WI38 (cell line): ENCODE measurements at regions not wholly inside any gene's neighbourhood (a gene's known extent, or its start where the extent isn't known, plus 50 kb on each side); places are given as distances from the start of the nearest gene placed in this dataset.
A peak's percentile ranks its signal among the peaks of the same experiment; 100 is the strongest.

ENCODE experiments used
- H3K4me3 ChIP-seq: 2 replicates; pipeline ENCODE4 v1.5.1; 2011; ENCODE audit warnings: low read depth, mild to moderate bottlenecking, control low read depth, low read length
- CTCF ChIP-seq: IDR thresholded peaks from 2 replicates; pipeline ENCODE4 v1.5.1; 2012; ENCODE audit warnings: low read depth, mild to moderate bottlenecking, control low read depth, low read length

DNA sequence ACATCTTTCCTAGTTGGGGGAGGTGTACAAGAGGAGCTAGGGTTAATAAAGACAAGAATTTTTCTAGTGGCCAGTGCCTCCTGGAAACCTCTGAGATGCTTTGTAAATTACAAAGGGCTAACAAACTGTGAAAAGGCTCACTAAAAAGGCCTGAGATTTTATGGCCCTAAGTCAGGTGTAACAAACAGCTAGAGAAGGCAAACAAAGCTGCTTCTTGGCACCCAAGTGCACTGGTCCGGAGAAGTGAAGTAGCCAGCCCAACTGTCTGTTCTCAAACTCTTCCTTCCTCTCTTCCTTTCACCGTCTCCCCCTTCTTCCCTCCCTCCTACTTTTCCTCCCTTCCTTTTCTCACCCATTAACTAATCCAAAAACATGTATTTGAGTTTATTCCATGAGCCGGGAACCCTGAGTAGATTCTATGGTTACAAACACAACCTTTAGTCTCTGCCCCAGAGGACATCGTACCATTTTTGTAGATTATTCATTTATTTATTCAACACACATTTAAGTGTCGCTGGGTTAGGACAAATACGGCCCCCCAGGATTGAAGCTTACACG is 143.4 kb upstream of the PCGF5 start:
- TF ChIP-seq CTCF, result no peak
- H3K4me3 ChIP-seq, result no peak overlapping the region

- no peak overlapping the region for H3K4me3 ChIP-seq
- no peak for TF ChIP-seq CTCF
These were observed 142.9 kb upstream of the PCGF5 start for GRCh38 chr10:91077549-91078071.

- no peak overlapping the region for H3K4me3 ChIP-seq
- no peak for TF ChIP-seq CTCF
These were observed 139.7 kb upstream of the PCGF5 start for GRCh38 chr10:91080776-91081175.

DNA sequence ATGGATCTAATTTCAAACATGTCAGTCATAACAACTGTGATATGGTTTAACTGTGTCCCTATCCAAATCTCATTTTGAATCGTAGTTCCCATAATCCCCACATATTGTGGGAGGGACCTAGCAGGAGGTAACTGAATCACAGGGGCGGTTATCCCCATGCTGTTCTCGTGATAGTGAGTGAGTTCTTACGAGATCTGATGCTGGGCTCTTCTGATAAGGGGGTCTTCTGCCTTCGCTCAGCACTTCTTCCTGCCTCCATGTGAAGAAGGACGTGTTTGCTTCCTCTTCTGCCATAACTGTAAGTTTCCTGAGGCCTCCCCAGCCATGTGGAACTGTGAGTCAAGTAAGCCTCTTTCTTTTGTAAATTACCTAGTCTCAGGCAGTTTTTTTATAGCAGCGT is 138.0 kb upstream of the PCGF5 start:
- no peak overlapping the region for H3K4me3 ChIP-seq
- no peak for TF ChIP-seq CTCF

GRCh38 chr10:91088300-91089140 is 131.9 kb upstream of the PCGF5 start:
- no peak for TF ChIP-seq CTCF
- H3K4me3 ChIP-seq, result no peak overlapping the region

GRCh38 chr10:91090761-91091529 is 129.5 kb upstream of the PCGF5 start:
- H3K4me3 ChIP-seq, result no peak overlapping the region
- TF ChIP-seq CTCF, result 0 out of 2 replicates have a peak, but pooled peaks have one; percentile 15
